Activated T-helper 17 cell treated with anti-CD3 and anti-CD28 coated beads, Interleukin-2, amount 50 U/mL, for 72 hours (primary cell): ENCODE measurements at regions not wholly inside any gene's neighbourhood (a gene's known extent, or its start where the extent isn't known, plus 50 kb on each side); places are given as distances from the start of the nearest gene placed in this dataset.

Experiments used
- ATAC-seq: fragments of 150-1000 bp; cut with Tn5 transposase; replicated peaks from 2 replicates; pipeline ENCODE4 v1.10.0; 2021; ENCODE audit warnings: mild to moderate bottlenecking, moderate library complexity
- H3K27ac Mint-ChIP-seq: one replicate; pipeline ENCODE4 v1.8.0; 2022; ENCODE audit warnings: mixed read lengths
- H3K27me3 Mint-ChIP-seq: one replicate; pipeline ENCODE4 v1.8.0; 2022; ENCODE audit warnings: mixed read lengths
- H3K36me3 Mint-ChIP-seq: one replicate; pipeline ENCODE4 v1.8.0; 2022; ENCODE audit warnings: low read depth, mild to moderate bottlenecking, mixed read lengths
- H3K4me1 Mint-ChIP-seq: one replicate; pipeline ENCODE4 v1.8.0; 2022; ENCODE audit warnings: mixed read lengths
- H3K4me3 Mint-ChIP-seq: one replicate; pipeline ENCODE4 v1.8.0; 2022; ENCODE audit warnings: mild to moderate bottlenecking, mixed read lengths
- H3K9me3 Mint-ChIP-seq: one replicate; pipeline ENCODE4 v1.8.0; 2022; ENCODE audit warnings: mixed read lengths

DNA sequence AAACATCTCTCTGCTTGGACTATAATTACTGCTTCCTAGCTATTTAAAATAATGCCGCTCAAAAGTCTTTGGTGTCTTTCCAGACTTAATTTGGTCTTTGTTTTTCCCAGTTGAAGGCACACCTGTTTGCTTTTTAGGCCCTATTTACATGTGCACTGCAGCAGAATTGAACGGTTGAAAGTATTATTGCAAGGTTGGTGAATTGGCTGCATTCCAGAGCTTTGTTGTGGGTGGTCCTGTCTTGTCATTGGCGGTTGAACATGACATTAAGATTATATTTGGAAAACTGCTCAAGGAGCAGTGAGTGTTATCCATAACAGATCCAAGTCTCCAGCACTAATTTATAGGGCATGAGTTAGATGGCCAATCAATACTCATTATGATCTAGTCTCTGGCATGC is 656.3 kb downstream of the PTPRC start:
- ATAC-seq: no peak
- Mint-ChIP-seq H3K9me3 (no peaks in the 10 kb centered on the region), H3K27me3 (peaks cover 6% of the 10 kb centered on the region), H3K27ac (no peak overlapping the region), H3K36me3 (no peaks in the 10 kb centered on the region), H3K4me3 (no peak overlapping the region), H3K4me1 (no peaks in the 10 kb centered on the region)

DNA sequence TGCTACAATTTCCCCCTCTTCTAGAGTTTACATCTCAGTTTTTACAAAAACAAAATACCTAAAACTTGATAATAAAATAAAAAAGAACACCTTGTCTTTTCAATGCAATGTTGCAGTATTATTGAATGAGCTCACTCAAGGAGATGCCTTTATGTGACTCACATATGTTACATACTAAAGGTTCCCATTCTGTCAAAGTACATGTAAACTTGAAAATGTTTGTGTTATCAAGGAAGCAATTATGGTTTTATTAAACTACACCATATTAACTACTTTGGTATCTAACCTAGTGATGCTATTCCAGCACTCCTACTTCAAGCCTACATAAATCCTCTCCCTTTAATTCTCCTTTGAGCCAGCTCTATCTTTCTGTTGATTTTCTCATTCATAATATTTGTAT is 658.3 kb downstream of the PTPRC start:
- Mint-ChIP-seq H3K9me3 (no peaks in the 10 kb centered on the region), H3K36me3 (no peaks in the 10 kb centered on the region), H3K4me3 (no peak overlapping the region), H3K4me1 (no peaks in the 10 kb centered on the region), H3K27me3 (peaks cover 6% of the 10 kb centered on the region), H3K27ac (no peak overlapping the region)
- ATAC-seq: no peak

DNA sequence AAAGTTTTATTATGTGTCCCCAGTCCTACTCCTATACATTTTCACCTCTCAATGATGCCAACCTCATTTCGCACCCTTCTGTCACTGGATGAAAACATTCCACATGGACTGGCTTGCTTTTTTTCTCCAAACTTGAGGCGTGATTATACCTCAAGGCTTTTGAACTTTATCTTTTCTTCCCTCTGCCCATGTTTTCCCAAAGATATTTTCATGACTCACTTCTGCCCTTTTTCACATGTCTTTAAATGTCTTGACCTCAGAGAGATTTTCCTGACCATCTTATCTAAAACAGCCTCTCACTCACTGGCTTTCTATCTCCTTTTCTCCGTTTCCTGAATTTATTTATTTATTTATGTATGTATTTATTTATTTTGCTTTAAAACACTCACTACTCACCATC is 659.0 kb downstream of the PTPRC start:
- no peaks in the 10 kb centered on the region for H3K9me3 Mint-ChIP-seq
- no peak overlapping the region for H3K27ac Mint-ChIP-seq

DNA sequence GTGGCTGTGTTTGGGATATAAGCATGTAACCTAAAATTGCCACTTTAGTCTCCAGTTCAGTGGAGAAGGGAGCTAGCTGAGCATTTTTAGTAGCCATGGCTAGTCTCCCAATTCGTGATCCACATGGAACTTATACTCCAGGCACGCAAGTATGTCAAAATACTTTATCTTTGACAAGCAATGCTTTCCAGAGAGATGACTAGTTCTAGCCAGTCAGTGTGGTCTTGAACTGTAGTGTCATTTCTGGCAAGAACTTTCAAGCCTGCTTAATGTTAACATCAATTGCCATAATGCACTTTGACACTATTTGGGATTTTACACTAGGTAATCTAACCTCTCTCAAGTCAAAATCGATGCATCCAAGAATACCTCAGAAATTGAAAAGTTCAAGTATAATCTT is 660.0 kb downstream of the PTPRC start:
- Mint-ChIP-seq H3K4me3 (no peak overlapping the region), H3K4me1 (no peaks in the 10 kb centered on the region), H3K36me3 (no peaks in the 10 kb centered on the region), H3K27ac (no peak overlapping the region), H3K27me3 (peaks cover 8% of the 10 kb centered on the region), H3K9me3 (no peaks in the 10 kb centered on the region)
- ATAC-seq: no peak

More for the DNA sequence above, 659.0 kb downstream of the PTPRC start:
- no peak for ATAC-seq
- Mint-ChIP-seq H3K36me3 (no peaks in the 10 kb centered on the region), H3K27me3 (peaks cover 6% of the 10 kb centered on the region), H3K4me1 (no peaks in the 10 kb centered on the region), H3K4me3 (no peak overlapping the region)

DNA sequence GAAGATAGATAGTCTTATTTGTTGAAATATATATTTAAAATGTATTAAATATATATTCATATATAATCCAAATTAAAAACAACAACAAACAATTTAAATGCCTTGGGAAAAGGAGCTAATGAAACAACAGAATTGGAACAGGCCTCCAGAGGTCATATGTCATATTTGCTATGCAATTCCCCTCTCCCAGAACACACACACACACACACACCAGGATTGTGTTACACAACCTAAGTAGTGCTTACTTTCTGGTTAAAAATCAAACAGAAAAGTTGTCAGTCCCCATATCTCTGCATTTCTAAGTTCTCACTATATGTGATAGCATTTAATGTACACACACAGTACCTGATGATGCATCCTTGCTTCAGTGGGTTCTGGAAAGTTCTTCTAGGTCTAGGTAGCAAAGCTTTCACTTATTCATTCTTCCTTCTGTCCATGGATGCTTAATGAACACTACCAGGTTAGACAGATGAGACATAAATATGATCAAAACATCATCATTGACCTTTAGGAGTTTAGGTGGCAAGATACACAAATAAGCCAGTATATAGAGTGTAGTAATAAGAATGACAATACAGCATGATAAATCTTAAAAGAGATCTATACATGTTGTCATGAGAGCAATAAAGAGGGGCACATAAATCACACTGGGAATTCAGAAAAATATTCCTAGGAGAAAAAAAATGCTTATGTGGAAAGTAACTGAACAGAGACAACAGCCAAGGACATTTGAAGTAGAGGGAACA is 662.8 kb downstream of the PTPRC start:
- Mint-ChIP-seq H3K36me3 (no peaks in the 10 kb centered on the region), H3K27ac (no peak overlapping the region), H3K27me3 (peaks cover 16% of the 10 kb centered on the region), H3K9me3 (no peaks in the 10 kb centered on the region), H3K4me1 (no peaks in the 10 kb centered on the region), H3K4me3 (no peak overlapping the region)
- no peak for ATAC-seq

DNA sequence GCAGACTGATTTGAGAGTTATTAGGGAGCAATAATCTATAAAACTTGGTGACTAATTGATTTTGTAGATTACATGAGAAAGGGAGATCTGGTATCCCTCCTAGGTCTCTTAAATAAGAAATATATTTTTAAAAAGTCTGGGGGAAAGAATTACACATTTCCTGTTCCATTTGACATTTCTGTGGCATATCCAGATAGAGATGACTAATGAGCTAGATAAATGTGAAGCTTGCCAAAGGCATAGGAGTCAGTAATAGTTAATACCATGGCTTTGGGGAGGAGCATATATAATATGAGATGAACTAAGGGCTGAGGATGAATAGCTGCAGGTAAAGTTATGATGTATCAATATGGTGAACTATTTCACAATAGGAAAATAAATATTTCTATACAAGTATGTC is 663.7 kb downstream of the PTPRC start:
- H3K4me3 Mint-ChIP-seq: no peak overlapping the region
- H3K4me1 Mint-ChIP-seq: no peaks in the 10 kb centered on the region
- H3K27ac Mint-ChIP-seq: no peak overlapping the region
- H3K36me3 Mint-ChIP-seq: no peaks in the 10 kb centered on the region
- H3K27me3 Mint-ChIP-seq: peaks cover 14% of the 10 kb centered on the region
- H3K9me3 Mint-ChIP-seq: no peaks in the 10 kb centered on the region
- peak; percentile 28 for ATAC-seq

DNA sequence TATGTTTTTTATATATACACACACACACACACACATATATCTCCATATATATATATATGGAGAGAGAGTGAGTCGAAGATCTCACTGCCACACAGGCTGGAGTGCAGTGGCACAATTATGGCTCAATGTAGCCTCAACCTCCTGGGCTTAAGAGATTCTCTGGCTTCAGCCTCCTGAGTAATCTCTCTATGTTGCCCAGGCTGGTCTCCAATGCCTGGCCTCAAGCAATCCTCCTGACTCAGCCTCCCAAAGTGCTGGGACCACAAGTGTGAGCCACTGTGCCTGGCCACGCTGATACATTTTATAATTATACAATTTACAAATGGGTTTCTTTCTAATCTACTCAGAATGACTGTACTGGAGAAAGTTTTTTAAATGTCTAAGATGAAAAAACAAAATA is 664.2 kb downstream of the PTPRC start:
- H3K36me3 Mint-ChIP-seq: no peaks in the 10 kb centered on the region
- ATAC-seq: no peak

DNA sequence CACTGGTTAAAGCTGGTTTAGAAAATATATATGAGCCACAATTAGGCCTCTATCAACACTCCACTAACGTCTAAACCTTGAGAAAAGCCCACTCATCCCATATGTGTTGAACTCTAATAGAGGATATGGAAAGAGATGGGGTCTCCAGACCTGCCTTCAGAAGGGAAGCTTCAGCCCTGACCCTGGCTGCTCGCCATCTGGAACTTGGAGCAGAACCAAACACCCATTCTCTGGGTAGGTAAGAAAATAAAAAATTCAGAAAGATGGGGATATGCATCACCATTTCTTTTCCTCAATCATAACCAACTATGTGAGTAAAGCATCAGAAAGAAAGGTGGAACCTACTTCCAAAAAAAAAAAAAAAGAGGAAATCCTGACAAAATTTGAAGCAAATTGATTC is 666.2 kb downstream of the PTPRC start:
- Mint-ChIP-seq H3K27me3 (peaks cover 16% of the 10 kb centered on the region), H3K9me3 (no peaks in the 10 kb centered on the region), H3K27ac (no peak overlapping the region), H3K36me3 (no peaks in the 10 kb centered on the region), H3K4me3 (no peak overlapping the region), H3K4me1 (peaks cover 5% of the 10 kb centered on the region)
- ATAC-seq: no peak

More for the DNA sequence above, 664.2 kb downstream of the PTPRC start:
- peaks cover 10% of the 10 kb centered on the region for H3K27me3 Mint-ChIP-seq
- H3K9me3 Mint-ChIP-seq: no peaks in the 10 kb centered on the region
- peaks cover 1% of the 10 kb centered on the region for H3K4me1 Mint-ChIP-seq
- no peak overlapping the region for H3K4me3 Mint-ChIP-seq
- H3K27ac Mint-ChIP-seq: no peak overlapping the region

DNA sequence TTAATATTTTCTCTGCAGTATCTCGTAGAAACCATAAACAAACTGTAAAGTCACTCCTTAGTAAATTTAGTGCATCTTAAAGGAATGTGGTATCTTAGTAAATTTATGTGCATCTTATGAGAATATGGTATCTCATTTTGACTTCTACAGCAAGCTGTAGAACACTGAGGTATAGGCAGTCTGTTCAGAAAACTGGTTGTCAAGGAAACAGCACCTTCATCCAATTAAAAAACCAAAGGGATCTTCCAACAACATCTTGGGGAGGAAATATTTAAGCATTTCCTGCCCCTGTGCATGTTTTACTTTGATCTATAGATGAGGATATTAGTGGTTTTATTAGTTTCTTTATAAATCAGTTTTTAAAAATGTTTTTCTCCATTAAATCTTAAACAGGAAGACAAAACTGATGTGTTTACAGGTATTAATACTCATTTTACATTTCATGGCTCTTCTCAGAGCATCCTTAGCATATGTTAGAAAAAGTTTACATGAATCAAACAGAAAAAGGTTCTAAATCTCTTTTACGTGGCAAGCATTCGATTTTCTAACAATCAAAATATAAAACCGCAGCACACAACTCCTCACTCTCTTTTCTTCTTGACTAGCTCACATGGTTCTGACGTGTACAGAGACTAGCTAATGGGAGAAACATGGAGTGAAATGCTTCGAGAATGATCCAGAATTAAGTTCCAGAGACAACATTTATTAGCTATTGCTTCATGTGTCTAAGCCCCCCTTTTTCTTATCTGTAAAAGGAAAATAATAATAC is 668.8 kb downstream of the PTPRC start:
- Mint-ChIP-seq H3K36me3 (no peaks in the 10 kb centered on the region), H3K4me3 (peak overlapping the region; percentile 26), H3K27ac (no peak overlapping the region), H3K27me3 (peaks cover 23% of the 10 kb centered on the region), H3K9me3 (no peaks in the 10 kb centered on the region), H3K4me1 (peaks cover 5% of the 10 kb centered on the region)
- peak; percentile 46 for ATAC-seq

DNA sequence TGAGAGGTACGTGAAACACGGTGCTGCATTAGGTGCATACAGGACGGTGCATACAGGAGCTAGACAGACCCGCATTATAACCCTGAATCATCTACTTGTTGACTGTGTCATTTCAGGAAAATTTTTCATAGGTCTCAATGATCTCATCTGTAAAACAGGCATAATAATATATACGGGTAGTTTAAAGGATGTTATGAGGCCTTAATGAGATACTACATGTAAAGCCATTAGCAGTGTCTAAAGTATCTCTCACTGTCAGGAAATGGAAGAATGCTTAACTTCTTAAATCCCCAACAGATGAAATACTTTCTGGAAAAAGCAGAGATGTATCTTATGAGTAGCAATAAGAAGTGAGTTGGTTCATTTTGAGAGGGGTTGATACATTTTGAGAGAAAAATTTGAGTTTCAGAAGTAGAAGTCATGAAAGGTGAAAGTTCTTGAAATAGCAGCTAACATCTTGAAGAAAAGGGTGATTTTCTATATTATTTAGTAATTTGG is 669.6 kb downstream of the PTPRC start:
- Mint-ChIP-seq H3K27me3 (peaks cover 27% of the 10 kb centered on the region), H3K27ac (no peak overlapping the region), H3K36me3 (no peaks in the 10 kb centered on the region), H3K4me1 (peaks cover 5% of the 10 kb centered on the region), H3K9me3 (no peaks in the 10 kb centered on the region), H3K4me3 (peak overlapping the region; percentile 26)
- ATAC-seq: peak; percentile 91

DNA sequence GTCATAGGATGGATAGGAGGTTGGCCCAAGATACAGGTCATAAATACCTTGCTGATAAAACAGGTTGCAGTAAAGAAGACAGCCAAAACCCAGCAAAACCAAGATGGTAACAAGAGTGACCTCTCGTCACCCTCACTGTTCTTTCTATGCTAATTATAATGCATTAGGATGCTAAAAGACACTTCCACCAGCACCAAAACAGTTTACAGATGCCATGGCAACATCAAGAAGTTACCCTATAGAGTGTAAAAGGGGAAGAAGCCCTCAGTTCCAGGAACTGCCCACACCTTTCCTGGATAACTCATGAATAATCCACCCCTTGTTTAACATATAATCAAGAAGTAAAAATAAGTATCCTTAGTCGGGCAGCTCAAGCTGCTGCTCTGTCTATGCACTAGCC is 671.9 kb downstream of the PTPRC start:
- no peak for ATAC-seq
- Mint-ChIP-seq H3K36me3 (no peaks in the 10 kb centered on the region), H3K4me1 (peaks cover 5% of the 10 kb centered on the region), H3K27me3 (peaks cover 24% of the 10 kb centered on the region), H3K4me3 (no peak overlapping the region), H3K9me3 (no peaks in the 10 kb centered on the region), H3K27ac (no peak overlapping the region)

DNA sequence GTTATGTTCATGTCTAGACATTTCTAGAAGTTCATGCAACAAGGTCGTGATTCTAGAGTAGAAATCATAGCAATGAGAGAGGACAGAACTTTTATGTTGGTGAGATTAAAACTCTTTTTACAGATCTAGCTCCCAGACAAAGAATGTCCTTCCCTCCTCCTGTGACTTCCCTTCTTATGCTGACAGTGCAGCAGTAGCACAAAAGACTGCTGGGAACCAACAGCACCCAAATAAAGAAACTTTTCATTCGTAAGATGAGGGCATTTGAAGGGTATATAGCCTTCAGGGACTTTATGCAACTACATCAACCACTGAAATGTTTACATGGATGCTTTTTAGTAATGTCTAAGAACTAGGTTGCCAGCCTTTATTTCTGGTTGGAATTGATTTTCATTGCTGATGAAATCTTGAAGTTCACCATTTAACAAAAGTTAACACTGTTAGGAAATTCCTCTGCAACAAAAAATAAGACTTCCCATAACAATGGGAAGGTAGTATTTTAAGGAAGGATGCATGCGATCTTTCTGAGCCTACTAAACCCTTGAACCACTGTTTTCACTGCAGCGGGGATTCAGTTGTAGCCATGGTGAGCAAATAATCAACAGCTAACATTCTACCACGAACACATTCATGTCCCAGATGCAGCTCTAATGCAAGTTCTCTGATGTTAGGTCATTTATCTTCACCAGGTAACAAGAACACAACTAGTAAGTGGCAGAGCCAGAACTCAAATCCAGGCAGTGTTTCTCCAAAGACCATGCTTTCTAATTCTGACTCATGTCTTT is 672.8 kb downstream of the PTPRC start:
- Mint-ChIP-seq H3K4me1 (peaks cover 5% of the 10 kb centered on the region), H3K27ac (no peak overlapping the region), H3K9me3 (no peaks in the 10 kb centered on the region), H3K4me3 (no peak overlapping the region), H3K36me3 (no peaks in the 10 kb centered on the region), H3K27me3 (peaks cover 19% of the 10 kb centered on the region)
- ATAC-seq: no peak

DNA sequence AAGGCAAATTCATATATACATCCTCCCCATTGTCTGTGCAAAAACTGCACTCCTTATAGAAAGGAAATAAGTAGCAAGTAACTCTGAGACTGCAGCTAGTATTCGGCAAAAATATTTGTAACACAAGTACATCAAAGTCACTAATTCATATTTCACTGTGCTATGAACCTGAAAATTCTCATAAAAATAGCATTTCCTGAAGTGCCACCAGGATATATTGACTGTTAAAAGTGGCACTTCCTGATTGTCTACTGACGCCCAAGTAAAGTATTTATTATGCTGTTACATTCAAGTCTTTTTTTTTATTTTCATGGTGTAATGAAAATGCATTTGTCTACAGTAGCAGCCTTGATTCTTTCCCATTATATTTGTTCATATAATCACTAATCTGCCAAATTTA is 673.8 kb downstream of the PTPRC start:
- no peak overlapping the region for H3K4me3 Mint-ChIP-seq
- no peak for ATAC-seq
- H3K36me3 Mint-ChIP-seq: no peaks in the 10 kb centered on the region
- H3K4me1 Mint-ChIP-seq: peaks cover 5% of the 10 kb centered on the region
- H3K27ac Mint-ChIP-seq: no peak overlapping the region
- peaks cover 19% of the 10 kb centered on the region for H3K27me3 Mint-ChIP-seq
- H3K9me3 Mint-ChIP-seq: no peaks in the 10 kb centered on the region

DNA sequence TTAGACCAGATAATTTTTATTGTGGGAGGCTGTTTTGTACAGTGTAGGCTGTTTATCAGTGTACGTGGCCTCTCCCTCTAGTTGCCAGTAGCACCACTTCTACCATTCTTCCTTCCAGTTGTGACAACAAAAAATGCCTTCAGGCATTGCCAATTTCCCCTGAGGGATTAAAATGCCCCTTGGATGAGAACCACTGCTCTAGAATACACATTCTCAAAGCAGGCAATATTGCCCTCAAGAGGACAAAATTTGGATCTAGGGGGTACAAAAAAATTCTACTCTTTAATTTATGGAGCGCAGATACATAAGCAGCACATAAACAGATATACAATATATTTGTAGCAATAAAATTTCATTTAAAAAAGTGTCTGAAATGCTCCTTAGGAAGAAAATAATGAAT is 674.6 kb downstream of the PTPRC start:
- Mint-ChIP-seq H3K4me3 (no peak overlapping the region), H3K27me3 (peaks cover 19% of the 10 kb centered on the region), H3K36me3 (no peaks in the 10 kb centered on the region), H3K9me3 (no peaks in the 10 kb centered on the region), H3K27ac (no peak overlapping the region), H3K4me1 (no peaks in the 10 kb centered on the region)
- ATAC-seq: no peak
